ENCODE measurements at regions not wholly inside any gene's neighbourhood (a gene's known extent, or its start where the extent isn't known, plus 50 kb on each side); places are given as distances from the start of the nearest gene placed in this dataset.

DNA sequence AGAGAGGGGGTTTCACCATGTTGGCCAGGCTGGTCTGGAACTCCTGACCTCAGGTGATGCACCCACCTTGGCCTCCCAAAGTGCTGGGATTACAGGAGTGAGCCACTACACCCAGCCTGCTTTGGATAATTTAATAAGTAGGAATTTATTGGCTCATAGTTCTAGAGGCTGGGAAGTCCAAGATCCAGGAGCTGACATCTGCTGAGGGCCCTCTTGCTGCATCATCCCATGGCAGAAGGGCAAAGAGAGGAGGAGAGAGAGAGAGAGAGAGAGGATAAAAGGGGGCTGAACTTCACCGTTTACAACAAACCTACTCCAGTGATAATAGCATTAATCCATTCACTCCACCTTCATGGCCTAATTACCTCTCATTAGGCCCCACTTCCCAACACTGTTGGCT is 62.0 kb upstream of the HES1 start:
- no peak for DNase-seq

DNA sequence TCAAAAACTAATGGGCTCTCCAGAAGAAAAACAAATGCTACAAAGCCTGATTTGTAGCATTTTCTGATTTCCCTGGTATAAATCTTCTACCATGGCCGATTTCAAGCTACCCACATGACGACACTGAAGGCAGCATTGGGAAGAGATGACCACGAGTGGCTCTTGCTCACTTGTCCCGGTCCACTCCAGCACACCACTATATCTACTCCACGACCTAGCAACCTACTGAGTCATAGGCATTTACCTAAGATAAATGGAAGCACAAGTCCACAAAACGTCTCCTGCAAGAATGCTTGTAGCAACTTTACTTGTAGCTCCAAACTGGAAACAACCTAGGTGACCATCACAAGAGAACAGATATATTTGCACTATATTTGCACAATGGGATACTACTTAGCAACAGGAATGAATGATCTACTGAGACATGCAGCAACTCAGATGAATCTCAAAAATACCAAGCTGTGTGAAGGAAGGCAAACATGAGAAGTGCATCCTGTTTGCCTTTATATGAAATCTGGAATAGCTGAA is 60.8 kb upstream of the HES1 start:
- DNase-seq = no peak

DNA sequence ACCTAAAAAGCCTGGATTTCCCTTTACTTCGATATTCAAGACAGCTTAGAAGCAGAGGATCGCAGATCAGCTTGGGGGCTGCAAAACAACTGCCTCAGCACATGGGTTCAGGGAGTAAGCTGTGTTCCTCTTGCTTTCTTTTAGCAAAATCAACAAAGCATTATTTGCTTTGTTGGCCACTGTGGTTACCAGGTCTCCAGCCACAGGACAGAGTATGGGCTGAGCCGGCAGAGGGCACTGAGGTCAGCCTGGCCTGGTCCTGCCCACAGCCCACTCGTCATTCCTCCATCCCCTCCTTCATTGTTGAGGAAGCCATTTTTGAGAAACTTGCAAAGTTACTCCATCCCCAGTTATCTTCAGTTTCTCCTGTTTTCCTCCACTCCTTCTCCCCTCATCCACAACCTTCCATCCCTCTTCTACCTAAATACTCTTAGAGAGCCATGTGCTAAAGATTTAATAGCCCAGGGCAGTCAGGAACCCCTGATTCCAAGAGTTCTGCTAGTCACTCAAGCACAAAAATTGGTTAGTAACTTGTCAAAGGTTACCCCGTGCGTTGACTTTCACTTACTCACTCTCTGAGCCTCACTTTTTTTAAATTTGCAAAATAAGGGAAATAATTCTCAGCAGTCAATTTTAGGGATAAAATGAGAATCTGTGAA is 60.0 kb upstream of the HES1 start:
- no peak for DNase-seq

DNA sequence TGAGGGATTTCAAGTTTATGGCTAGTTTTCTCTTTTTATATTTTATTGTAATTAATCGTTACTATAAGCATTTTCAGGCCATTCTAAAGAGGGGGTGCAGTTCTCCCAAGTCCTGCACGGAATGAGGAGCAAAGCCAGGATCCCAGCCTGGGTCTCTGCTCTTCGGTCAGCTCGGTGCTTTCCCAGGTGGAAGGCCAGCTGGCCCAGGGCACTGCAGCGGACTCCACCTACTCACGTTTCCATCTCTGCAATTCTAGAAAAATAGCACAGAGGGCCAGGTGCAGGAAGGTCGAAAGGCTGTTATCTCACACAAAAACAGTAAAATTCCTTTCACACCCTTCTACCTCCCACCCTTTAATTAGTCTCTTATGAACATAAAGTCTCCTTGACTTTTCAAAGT is 59.5 kb upstream of the HES1 start:
- DNase-seq = no peak

DNA sequence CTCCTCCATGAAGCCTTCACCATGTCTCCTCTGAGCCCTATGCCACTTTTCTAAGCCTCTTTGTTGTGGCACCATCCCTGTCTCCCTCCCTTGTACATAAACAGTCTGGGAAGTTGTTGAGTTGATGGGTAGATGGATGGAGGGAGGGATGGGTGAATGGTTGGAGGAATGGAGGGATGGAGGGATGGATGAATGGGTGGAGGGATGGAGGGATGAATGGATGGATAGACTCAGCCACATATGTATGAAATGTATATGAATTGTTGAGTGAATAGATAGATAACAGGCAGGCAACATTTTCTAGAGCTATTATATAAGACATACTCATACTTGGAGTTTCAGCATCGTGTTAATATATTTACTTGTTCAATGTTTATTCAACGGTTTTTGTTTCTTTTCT is 58.3 kb upstream of the HES1 start:
- no peak for DNase-seq

DNA sequence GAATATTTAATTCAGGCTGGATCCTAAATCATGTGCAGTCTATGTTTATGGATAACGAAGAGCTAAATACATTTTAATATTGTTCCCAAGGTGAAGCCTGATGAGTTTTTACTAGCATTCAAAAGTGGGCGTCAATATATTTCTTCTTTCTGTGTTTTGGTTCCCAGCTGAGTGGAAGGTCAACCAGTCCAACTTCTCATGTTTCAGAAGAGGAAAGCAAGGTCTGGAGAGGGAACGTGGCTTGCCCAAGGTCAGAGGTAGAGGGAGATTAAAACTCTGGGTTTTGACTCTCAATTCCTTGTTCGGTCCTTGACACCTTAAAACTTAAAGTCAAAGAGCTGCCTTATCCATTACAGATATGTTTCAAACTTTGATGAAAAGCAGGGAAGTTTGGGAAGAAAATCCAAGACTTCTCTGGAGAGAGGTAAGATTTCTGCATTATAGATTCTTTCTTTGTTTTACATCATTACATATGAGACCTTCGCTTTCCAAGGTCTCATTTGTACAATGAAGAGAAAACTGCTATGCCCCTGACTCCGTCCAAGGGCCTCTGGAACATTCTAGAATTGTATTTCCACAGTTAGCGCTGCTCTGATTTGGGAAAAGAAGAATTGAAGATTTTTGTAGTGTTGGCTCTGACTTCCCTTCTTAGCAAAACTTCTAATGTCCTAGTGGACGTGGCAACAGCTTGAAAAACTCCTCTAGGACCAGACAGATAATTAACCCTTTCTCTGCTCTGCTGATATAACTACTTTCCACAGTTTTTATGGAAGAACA is 57.7 kb upstream of the HES1 start:
- no peak for DNase-seq

DNA sequence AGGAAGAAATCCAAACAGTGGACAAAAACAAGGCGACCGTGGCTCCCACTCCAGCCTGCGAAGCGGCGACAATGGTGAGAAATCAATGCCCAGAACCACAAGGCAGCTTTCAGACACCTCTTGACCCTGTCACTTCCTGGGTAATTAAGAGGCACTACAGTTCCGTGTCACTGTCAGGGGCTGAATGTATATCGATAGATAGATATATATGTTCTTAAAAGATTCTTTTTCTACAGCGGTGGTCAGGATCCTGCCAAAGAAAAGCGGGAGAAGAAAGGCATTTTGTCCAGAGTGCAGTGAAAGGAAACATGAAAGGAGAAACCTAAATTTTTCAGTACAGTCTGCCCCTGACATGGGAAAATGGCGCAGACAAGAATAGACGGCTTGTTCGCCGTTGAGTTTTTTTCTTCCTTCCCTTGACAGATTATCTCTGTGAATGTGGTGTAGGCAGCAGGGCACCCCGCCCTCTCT is 56.2 kb upstream of the HES1 start:
- no peak for DNase-seq

DNA sequence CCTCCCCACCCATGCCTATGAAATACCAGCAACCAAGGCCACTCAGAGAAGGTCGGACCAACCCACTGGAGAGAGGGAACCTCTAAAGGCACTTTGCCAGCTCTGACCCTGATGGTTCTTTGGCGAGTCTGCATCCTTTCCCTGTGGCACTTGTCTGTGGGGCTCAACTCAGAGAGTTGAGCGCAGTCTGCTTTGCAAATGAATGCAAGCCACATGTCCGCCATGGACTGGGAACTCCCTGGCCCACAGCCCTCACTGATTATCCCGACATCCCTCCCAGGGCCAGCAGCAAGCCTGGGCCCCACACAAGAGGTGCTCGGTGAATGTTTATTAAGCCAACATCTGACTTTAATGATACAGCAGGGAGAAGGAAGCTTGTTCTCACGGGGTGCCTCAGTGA is 55.5 kb upstream of the HES1 start:
- DNase-seq = no peak

DNA sequence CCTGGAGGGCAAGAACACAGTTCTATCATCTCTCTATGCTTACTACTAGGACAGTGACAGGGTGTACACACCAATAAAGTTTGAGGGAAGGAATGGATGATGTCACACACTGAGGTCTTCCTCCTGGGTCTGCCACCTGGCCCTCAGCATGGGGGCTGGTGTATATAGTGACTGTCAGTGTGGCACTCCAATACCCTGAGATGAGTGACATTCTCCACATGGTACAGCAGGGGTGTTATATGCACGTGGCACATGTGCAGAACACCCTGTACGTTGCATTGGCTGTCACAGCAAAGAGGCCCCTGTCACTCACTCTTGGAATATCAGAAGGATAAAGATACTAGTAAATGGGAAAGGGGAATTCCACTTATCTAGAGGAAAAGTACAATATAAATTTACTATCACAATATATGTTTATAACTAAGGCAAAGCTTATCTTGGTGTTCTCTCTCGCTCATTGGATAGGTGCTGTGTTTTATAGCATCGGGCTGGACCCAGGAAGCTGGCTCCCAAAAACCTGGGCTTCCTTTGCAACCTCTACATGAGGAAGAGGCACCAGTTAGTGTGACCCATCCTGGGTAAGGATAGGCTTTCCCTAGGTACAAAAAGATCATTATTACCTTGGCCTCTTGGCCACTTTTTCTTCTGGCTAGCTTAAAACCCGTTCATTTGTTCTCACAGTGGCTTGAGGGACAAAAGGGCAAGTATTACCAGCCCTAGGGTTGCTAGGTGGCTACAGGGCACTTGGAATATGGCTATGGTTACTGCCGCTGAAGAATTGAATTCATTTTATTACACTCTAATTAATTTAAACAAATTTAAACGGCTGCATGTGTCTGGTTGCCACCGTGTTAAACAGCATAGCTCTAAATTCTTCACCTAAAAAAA is 54.8 kb upstream of the HES1 start:
- DNase-seq = no peak

DNA sequence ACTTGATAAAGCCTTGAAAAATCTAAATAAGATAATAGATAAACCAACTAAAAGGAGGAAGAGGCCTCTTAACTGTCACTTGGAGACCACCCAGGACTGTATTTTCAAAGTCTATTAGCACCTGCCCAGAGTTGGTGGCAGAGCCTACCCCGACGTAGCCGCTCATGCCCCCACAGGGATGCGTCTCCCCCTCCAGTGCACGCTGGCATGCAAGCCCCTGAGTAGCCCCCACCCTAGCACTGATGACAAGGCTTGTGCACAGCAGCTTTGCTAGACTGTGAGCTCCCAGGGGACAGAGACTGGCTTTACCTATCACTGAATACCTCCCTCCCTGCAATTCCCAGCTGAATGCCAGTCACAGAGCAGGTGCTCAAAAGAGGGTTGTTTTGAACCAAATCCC is 54.1 kb upstream of the HES1 start:
- DNase-seq = no peak

DNA sequence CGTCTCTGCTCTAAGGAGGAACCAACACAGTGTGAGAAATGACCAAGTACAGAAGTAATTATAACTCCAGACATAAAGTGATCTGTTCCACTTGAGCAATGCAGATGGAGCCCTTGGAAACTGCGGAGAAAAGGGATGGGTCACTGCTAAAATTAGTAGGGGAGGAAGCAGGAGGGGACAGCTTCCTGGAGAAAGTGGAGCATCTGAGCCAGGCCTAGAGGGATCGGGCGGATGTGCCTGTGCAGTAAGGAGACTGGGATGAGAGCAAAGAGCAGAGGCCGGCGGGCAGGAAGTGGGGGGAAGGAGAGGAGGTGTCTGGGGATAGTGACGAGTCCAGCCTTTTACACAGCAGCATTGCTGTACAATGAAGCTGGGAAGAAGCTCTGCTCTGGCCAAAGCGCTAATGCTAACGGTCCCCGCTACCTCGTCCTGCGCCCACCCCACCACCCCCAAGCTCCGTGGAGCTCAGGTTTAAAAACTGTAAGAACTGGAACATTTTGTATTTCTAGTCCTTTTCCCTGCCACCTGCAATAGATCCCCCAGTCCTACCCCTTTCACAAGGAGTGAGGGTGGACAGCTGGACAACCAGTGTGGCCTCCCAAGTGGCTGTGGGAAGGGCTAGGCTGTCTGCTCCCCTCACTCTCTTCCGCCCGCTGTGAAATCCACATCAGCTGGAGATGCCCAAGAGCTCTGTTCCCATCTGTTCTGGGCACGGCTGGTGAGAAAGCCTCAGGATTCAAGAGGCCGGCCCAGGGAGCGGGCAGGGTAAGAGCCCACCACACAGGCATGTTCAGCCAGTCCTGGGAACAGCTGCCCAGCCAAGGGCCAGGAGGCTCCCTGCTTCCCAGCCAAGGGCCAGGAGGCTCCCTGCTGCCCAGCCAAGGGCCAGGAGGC is 53.0 kb upstream of the HES1 start:
- DNase-seq = no peak

DNA sequence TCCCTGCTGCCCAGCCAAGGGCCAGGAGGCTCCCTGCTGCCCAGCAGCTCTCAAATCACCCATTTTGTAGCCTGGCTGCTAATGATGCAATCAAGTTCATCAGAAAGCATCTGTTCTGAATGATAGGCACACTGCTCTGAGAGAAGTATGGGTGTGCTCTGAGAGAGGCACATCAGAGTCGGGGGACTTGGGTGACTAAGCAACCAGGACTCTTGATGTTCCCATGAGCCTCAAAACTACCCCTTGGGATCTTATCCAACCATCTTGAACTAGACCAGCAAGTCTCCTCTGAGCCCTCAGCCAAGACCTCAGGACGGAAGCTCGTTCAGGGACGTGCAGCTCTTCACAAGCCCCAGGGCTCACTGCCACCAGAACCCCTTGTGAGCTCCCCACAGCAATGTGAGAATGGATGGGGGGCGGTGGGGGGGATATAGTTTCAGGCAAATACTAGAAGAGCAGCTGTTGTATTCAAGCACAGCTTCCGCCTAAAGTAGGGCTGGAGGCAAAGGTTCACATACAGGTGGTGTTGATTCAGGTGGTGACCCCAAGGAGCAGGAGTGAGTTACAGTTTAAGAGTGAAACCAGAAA is 52.2 kb upstream of the HES1 start:
- no peak for DNase-seq

DNA sequence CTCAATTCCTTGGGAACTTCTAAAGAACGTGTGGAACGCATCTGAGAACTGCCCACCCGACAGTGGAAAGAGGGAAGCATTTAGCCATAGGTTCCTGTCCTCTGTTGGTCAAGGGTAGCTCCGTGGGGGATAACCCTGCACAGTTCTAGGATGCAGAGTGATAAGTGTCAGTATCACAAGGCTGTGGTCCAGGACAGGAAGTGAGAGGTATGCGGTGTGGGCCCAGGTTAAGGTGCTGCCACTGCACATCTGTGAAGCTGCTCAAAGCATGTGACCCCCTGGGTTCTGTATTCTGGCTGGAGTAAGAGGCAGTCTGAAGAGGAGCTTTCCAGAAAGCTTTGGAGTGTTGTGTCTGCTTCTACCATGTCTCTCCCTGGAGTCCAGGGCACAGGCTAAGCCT is 51.7 kb upstream of the HES1 start:
- no peak for DNase-seq
